Skeletal muscle satellite cell (primary cell): ENCODE measurements at regions not wholly inside any gene's neighbourhood (a gene's known extent, or its start where the extent isn't known, plus 50 kb on each side); places are given as distances from the start of the nearest gene placed in this dataset.

Source experiments
- H3K27me3 ChIP-seq: 2 replicates; pipeline ENCODE4 v1.7.0; 2013; ENCODE audit warnings: low read length; ENCODE audit not compliant: control insufficient read depth, insufficient read depth
- H3K36me3 ChIP-seq: 2 replicates; pipeline ENCODE4 v1.7.0; 2013; ENCODE audit warnings: mild to moderate bottlenecking, control low read depth, low read length; ENCODE audit not compliant: insufficient read depth
- H3K4me1 ChIP-seq: 2 replicates; pipeline ENCODE4 v1.7.0; 2013; ENCODE audit warnings: low read length; ENCODE audit not compliant: control insufficient read depth, insufficient read depth
- H3K4me2 ChIP-seq: 2 replicates; pipeline ENCODE4 v1.7.0; 2013; ENCODE audit warnings: mild to moderate bottlenecking, low read length
- H3K4me3 ChIP-seq: 2 replicates; pipeline ENCODE4 v1.7.0; 2013; ENCODE audit warnings: low read length
- H3K9ac ChIP-seq: 2 replicates; pipeline ENCODE4 v1.7.0; 2013; ENCODE audit warnings: mild to moderate bottlenecking, low read depth, low read length, moderate library complexity
- H3K9me3 ChIP-seq: replicated peaks from 2 replicates; pipeline ENCODE4 v1.7.0; 2013; ENCODE audit warnings: mild to moderate bottlenecking, control low read depth, low read length

DNA sequence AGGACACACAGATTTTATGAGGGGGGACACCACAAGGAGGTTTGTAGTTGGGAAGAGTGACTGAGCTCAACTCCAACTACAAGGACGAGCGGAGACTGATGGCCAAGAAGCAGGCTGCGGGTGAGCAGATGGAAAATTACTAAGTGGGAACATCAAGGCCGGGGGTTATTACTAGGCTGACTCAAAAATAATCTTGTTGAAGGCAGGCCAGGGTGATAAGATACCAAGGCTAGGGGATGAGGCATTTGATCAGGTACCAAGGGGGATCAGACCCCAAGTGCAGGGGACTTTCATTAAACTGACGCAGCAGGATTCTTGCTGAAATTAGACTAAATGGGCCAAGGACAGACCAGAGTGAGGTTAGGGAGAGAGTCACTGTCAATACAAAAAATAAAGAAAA, 119.4 kb upstream of the SORBS2 start:
- H3K4me3 ChIP-seq, result no peak overlapping the region
- H3K4me2 ChIP-seq, result no peak overlapping the region
- H3K9ac ChIP-seq, result no peak overlapping the region
- peaks cover 16% of the 10 kb centered on the region for H3K4me1 ChIP-seq
- no peaks in the 10 kb centered on the region for H3K27me3 ChIP-seq
- no peaks in the 10 kb centered on the region for H3K9me3 ChIP-seq
- H3K36me3 ChIP-seq, result no peaks in the 10 kb centered on the region

- no peaks in the 10 kb centered on the region for H3K9me3 ChIP-seq
- no peaks in the 10 kb centered on the region for H3K36me3 ChIP-seq
- H3K4me3 ChIP-seq, result peak overlapping the region; percentile 33
- H3K9ac ChIP-seq, result peak overlapping the region; percentile 68
- H3K4me1 ChIP-seq, result peaks cover 16% of the 10 kb centered on the region
- H3K4me2 ChIP-seq, result peak overlapping the region; percentile 68
- no peaks in the 10 kb centered on the region for H3K27me3 ChIP-seq
Observed at GRCh38 chr4:185931986-185932385, 120.0 kb upstream of the SORBS2 start.

GRCh38 chr4:185932491-185932890, 120.5 kb upstream of the SORBS2 start:
- H3K4me1 ChIP-seq, result peaks cover 16% of the 10 kb centered on the region
- H3K4me2 ChIP-seq, result peak overlapping the region; percentile 68
- H3K4me3 ChIP-seq, result peak overlapping the region; percentile 33
- H3K9me3 ChIP-seq, result no peaks in the 10 kb centered on the region
- H3K9ac ChIP-seq, result peak overlapping the region; percentile 68
- H3K36me3 ChIP-seq, result no peaks in the 10 kb centered on the region
- no peaks in the 10 kb centered on the region for H3K27me3 ChIP-seq

- peaks cover 16% of the 10 kb centered on the region for H3K4me1 ChIP-seq
- H3K36me3 ChIP-seq, result no peaks in the 10 kb centered on the region
- peak overlapping the region; percentile 68 for H3K4me2 ChIP-seq
- no peaks in the 10 kb centered on the region for H3K27me3 ChIP-seq
- no peaks in the 10 kb centered on the region for H3K9me3 ChIP-seq
- no peak overlapping the region for H3K4me3 ChIP-seq
- H3K9ac ChIP-seq, result peak overlapping the region; percentile 68
Observed at GRCh38 chr4:185933078-185933581, 121.1 kb upstream of the SORBS2 start.

DNA sequence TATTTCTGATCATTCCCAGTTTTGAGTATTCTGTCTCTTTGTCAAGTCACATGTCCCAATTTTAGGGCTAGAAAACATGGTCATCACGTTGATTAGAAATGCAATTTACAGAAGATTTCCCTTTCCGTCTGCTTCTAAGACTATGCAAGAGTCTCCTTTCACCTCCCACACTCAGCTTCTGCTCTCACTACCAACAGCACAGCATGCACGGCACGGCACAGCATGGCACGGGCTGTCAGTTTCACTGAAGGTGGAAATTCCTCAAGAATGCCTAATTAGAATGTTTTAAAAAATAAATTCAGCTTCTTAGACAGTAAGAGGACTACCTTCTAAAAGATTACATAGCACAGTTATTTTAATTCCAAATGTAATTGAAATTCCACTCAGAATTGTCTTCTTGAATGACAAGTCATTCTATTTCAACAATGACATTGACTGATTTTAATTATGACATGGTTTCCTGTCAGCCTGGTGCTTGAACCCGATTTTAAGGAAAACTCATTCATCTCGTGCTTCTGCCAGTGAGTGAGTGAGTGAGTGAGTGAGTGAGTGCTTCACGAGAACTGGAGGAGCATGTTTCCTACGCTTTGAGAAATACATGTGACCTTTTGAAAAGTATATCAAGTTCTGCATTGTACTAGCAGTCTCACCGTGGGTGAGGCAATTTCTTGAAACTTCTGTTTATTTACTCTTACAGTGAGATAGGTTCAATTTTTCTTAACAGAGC, 124.8 kb upstream of the SORBS2 start:
- no peak overlapping the region for H3K4me3 ChIP-seq
- H3K4me1 ChIP-seq, result peaks cover 16% of the 10 kb centered on the region
- no peak overlapping the region for H3K4me2 ChIP-seq
- H3K36me3 ChIP-seq, result no peaks in the 10 kb centered on the region
- no peaks in the 10 kb centered on the region for H3K9me3 ChIP-seq
- no peaks in the 10 kb centered on the region for H3K27me3 ChIP-seq
- no peak overlapping the region for H3K9ac ChIP-seq

DNA sequence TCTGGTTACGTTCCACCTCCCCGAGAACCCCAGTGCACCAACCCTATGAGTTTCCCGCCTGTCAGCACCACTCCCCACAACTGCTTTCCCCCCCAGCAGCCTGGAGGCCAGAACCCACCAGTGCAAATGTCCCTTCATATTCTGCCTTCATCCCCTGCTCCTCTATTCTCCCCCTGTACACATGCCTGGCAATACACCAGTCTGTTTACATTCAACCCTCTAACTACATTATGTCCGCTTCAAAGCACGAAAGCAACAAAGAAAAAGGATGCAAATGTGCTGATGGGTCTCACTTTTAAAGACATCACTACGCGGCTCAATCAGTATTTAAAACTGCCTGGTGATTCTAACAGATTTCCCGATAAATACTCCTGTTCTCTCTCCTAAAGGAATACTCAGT, 126.7 kb upstream of the SORBS2 start:
- no peaks in the 10 kb centered on the region for H3K36me3 ChIP-seq
- H3K4me3 ChIP-seq, result no peak overlapping the region
- no peak overlapping the region for H3K9ac ChIP-seq
- H3K4me2 ChIP-seq, result no peak overlapping the region
- no peaks in the 10 kb centered on the region for H3K9me3 ChIP-seq
- H3K27me3 ChIP-seq, result no peaks in the 10 kb centered on the region
- peaks cover 2% of the 10 kb centered on the region for H3K4me1 ChIP-seq

- no peaks in the 10 kb centered on the region for H3K27me3 ChIP-seq
- H3K4me2 ChIP-seq, result no peak overlapping the region
- no peaks in the 10 kb centered on the region for H3K36me3 ChIP-seq
- H3K9ac ChIP-seq, result no peak overlapping the region
- H3K4me1 ChIP-seq, result peaks cover 5% of the 10 kb centered on the region
- no peak overlapping the region for H3K4me3 ChIP-seq
- no peaks in the 10 kb centered on the region for H3K9me3 ChIP-seq
Observed at GRCh38 chr4:185941461-185941860, 127.5 kb upstream of the TLR3 start.

GRCh38 chr4:185945252-185945651, 123.7 kb upstream of the TLR3 start:
- H3K9ac ChIP-seq, result no peak overlapping the region
- peak overlapping the region; percentile 8 for H3K4me2 ChIP-seq
- H3K27me3 ChIP-seq, result no peaks in the 10 kb centered on the region
- H3K4me3 ChIP-seq, result no peak overlapping the region
- no peaks in the 10 kb centered on the region for H3K9me3 ChIP-seq
- H3K36me3 ChIP-seq, result no peaks in the 10 kb centered on the region
- H3K4me1 ChIP-seq, result peaks cover 5% of the 10 kb centered on the region

- Histone ChIP-seq H3K4me2 (no peak overlapping the region), H3K4me3 (no peak overlapping the region), H3K9ac (no peak overlapping the region), H3K27me3 (no peaks in the 10 kb centered on the region), H3K36me3 (no peaks in the 10 kb centered on the region), H3K9me3 (no peaks in the 10 kb centered on the region), H3K4me1 (peaks cover 5% of the 10 kb centered on the region)
Observed at GRCh38 chr4:185945906-185946305, 123.0 kb upstream of the TLR3 start.

DNA sequence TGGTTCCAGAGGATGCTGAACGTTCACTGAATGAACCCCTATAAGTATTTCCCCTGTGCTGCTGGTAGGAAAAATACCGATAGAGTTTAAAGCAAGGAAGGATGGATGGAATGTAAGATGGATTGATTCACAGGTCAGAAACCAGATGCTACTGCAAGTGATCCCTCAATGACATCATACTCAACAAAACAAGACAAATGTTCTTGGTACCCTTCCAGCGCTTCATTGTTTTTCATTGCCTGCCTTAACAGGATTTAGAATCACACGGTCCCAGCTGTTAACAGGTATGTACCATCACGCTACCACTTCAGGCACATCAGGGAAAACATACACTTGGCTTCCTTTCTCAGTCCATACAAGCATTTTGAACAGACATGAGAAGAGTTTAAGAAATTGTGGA, 118.1 kb upstream of the TLR3 start:
- H3K4me3 ChIP-seq, result no peak overlapping the region
- H3K36me3 ChIP-seq, result no peaks in the 10 kb centered on the region

DNA sequence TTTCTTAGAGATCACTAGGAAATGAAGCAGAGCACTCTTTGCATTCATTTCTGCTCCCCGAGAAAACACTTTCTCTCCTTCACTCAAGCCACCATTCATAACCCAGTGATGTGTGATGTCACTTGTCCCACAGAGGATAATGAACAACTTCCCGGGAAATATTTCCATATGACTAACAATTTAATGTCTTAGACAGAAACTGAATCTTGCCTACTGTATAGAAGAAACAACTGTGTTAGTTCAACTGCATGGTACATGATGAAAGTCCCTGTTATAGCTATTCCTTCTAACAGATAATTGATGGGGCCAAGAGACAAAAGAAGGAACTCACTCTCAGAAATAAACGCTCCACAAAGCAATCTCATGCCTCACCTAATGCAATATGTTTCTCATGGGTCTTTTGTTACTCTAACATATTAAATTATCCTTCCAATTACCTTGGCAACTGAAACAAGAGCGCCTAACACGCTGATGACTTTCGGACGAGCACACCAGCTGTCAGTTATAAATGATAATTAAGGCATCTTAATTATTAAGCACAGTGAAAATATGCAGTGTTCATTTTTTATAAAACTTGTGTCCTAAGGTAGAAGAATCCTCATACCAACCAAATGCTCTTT, 113.7 kb upstream of the TLR3 start:
- Histone ChIP-seq H3K4me1 (peaks cover 6% of the 10 kb centered on the region), H3K9me3 (no peaks in the 10 kb centered on the region), H3K4me2 (no peak overlapping the region), H3K9ac (no peak overlapping the region), H3K36me3 (no peaks in the 10 kb centered on the region), H3K27me3 (no peaks in the 10 kb centered on the region), H3K4me3 (no peak overlapping the region)

More for the DNA sequence above, 118.1 kb upstream of the TLR3 start:
- H3K9me3 ChIP-seq, result no peaks in the 10 kb centered on the region
- no peak overlapping the region for H3K9ac ChIP-seq
- no peaks in the 10 kb centered on the region for H3K27me3 ChIP-seq
- no peak overlapping the region for H3K4me2 ChIP-seq
- H3K4me1 ChIP-seq, result peaks cover 6% of the 10 kb centered on the region
